Vagina (tissue), 2 donors: ENCODE measurements at regions not wholly inside any gene's neighbourhood (a gene's known extent, or its start where the extent isn't known, plus 50 kb on each side); places are given as distances from the start of the nearest gene placed in this dataset.

ENCODE experiments used
- POLR2A ChIP-seq, 2 donors: fragments of 450-650 bp; IDR thresholded peaks; one replicate each; pipeline ENCODE4 v1.6.1; 2017; ENCODE audit warnings: antibody characterized with exemption in 2 of 2, mild to moderate bottlenecking in 2 of 2, moderate library complexity in 2 of 2
- POLR2AphosphoS5 ChIP-seq, 2 donors: sonication (generic); formaldehyde crosslinking; IDR thresholded peaks; one replicate each; pipeline ENCODE4 v1.9.0; 2017; ENCODE audit warnings: antibody characterized with exemption in 2 of 2, mild to moderate bottlenecking in 2 of 2, low read depth in 1 of 2; ENCODE audit not compliant: insufficient read depth in 1 of 2
- TF ChIP-seq, protein P1 (sequence below), 3 experiments: fragments of 450-650 bp in 2 of 3; fragments of 200-600 bp in 1 of 3; sonication (generic) in 1 of 3; IDR thresholded peaks; one replicate each; pipeline ENCODE4 v1.5.1; 2017 to 2019; ENCODE audit warnings: antibody characterized with exemption in 3 of 3, mild to moderate bottlenecking in 2 of 3, moderate library complexity in 2 of 3

DNA sequence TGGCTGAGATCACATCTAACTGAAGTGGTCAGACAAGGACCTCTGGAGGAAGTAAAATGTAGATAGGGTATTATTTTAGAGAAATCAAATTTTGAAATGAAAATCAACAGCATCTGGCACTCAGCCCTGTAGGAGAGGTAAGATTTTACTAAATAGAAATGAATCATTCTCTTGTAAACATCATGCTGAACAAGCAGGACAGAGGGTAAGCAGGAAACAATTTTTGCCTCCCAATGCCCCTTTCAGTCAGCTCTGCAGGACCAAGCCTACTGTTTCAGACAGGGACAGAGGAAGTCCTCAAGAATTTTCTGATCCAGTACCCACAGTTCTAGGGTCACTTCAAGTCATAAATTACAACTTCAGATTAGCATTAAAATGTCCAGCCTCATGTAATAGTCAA is 190.1 kb downstream of the ESM1 start:
- no peak for TF ChIP-seq POLR2A (IDR thresholded peaks at IDR 0.05)
- TF ChIP-seq, protein P1, sequence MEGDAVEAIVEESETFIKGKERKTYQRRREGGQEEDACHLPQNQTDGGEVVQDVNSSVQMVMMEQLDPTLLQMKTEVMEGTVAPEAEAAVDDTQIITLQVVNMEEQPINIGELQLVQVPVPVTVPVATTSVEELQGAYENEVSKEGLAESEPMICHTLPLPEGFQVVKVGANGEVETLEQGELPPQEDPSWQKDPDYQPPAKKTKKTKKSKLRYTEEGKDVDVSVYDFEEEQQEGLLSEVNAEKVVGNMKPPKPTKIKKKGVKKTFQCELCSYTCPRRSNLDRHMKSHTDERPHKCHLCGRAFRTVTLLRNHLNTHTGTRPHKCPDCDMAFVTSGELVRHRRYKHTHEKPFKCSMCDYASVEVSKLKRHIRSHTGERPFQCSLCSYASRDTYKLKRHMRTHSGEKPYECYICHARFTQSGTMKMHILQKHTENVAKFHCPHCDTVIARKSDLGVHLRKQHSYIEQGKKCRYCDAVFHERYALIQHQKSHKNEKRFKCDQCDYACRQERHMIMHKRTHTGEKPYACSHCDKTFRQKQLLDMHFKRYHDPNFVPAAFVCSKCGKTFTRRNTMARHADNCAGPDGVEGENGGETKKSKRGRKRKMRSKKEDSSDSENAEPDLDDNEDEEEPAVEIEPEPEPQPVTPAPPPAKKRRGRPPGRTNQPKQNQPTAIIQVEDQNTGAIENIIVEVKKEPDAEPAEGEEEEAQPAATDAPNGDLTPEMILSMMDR (IDR thresholded peaks at IDR 0.05): no peak
- no peak for TF ChIP-seq POLR2AphosphoS5 (IDR thresholded peaks at IDR 0.05; ENCODE audit: insufficient read depth in 1 of 2, low read depth in 1 of 2)
